HUES48 (cell line): ENCODE measurements at regions not wholly inside any gene's neighbourhood (a gene's known extent, or its start where the extent isn't known, plus 50 kb on each side); places are given as distances from the start of the nearest gene placed in this dataset.

Experiments
- H3K27ac ChIP-seq: one replicate; pipeline ENCODE4 v1.7.0; 2013; ENCODE audit warnings: low read depth, low read length, inconsistent platforms
- H3K27me3 ChIP-seq: 2 replicates; pipeline ENCODE4 v1.6.1; 2013; ENCODE audit warnings: mild to moderate bottlenecking, low read length; ENCODE audit not compliant: control insufficient read depth, insufficient read depth
- H3K36me3 ChIP-seq: 2 replicates; pipeline ENCODE4 v1.6.1; 2013; ENCODE audit warnings: low read length; ENCODE audit not compliant: control insufficient read depth, insufficient read depth
- H3K4me1 ChIP-seq: 2 replicates; pipeline ENCODE4 v1.6.1; 2013; ENCODE audit warnings: mild to moderate bottlenecking, low read length; ENCODE audit not compliant: control insufficient read depth, insufficient read depth
- H3K4me3 ChIP-seq: 2 replicates; pipeline ENCODE4 v1.5.1; 2013; ENCODE audit warnings: mild to moderate bottlenecking, low read depth, low read length
- H3K9ac ChIP-seq: 2 replicates; pipeline ENCODE4 v1.6.1; 2013; ENCODE audit warnings: mild to moderate bottlenecking, low read depth, low read length, moderate library complexity
- H3K9me3 ChIP-seq: 2 replicates; pipeline ENCODE4 v1.6.1; 2013; ENCODE audit warnings: low read length; ENCODE audit not compliant: control insufficient read depth, insufficient read depth

DNA sequence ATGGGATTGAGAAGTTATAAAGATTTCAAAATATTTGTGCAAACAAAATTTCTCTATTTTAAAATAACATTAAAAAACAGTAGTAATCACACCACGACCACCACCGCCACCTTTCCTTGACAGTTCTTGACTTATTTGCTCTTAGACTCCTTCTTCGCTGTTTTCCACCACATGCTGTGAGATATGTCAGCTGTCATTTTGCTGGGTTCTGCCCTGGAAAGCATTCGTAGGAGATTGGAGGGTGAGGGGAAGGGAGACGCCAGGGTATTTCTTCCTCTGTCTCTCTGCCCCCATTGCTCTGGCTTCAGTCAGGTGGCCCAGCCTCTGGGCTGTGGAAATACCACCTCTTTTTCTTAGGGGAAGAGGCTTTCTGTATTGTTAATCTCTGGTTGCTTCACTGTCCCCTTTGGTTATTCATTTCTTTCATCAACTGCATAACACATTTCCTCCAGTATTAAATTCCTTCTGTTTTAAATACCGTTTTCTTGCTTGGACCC lies 186.2 kb downstream of the NEDD1 start:
- H3K4me1 ChIP-seq, result peaks cover 14% of the 10 kb centered on the region
- no peak overlapping the region for H3K4me3 ChIP-seq
- H3K36me3 ChIP-seq, result no peaks in the 10 kb centered on the region
- no peak overlapping the region for H3K27ac ChIP-seq
- no peaks in the 10 kb centered on the region for H3K27me3 ChIP-seq
- no peaks in the 10 kb centered on the region for H3K9me3 ChIP-seq
- no peak overlapping the region for H3K9ac ChIP-seq

DNA sequence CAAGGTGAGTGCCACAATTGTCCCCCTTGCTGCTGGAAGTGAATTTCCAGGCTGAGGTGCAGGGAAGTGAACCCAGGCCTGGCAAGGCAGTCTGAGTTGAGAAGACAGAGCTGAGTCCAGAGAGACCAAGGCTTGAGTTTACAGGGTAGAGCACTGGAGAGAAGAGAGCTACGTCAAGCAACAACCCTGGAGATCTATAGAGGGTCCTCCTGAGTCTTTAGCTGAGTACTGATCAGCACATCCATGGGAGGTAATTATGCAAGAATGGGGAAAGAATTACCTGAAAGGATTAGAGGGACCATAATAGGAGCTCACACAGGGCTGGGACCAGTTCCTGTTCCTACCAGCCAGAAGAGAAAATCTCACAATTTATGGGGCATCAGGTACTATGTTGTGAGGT lies 190.7 kb downstream of the NEDD1 start:
- no peaks in the 10 kb centered on the region for H3K36me3 ChIP-seq
- H3K4me1 ChIP-seq, result peaks cover 14% of the 10 kb centered on the region
- peaks cover 12% of the 10 kb centered on the region; the same call in 1 of the 2 replicates for H3K9me3 ChIP-seq

GRCh38 chr12:97109441-97109840 lies 202.4 kb downstream of the NEDD1 start:
- no peaks in the 10 kb centered on the region for H3K36me3 ChIP-seq
- no peaks in the 10 kb centered on the region for H3K27me3 ChIP-seq
- no peaks in the 10 kb centered on the region for H3K4me1 ChIP-seq
- H3K9ac ChIP-seq, result no peak overlapping the region
- H3K4me3 ChIP-seq, result no peak overlapping the region
- no peak overlapping the region for H3K27ac ChIP-seq
- H3K9me3 ChIP-seq, result no peaks in the 10 kb centered on the region

More for the DNA sequence above, 190.7 kb downstream of the NEDD1 start:
- Histone ChIP-seq H3K27ac (peak overlapping the region; percentile 41), H3K4me3 (no peak overlapping the region), H3K27me3 (no peaks in the 10 kb centered on the region), H3K9ac (no peak overlapping the region)

GRCh38 chr12:97112136-97112535 lies 205.1 kb downstream of the NEDD1 start:
- H3K9ac ChIP-seq, result no peak overlapping the region
- no peak overlapping the region for H3K4me3 ChIP-seq
- no peaks in the 10 kb centered on the region for H3K36me3 ChIP-seq
- no peaks in the 10 kb centered on the region for H3K4me1 ChIP-seq
- H3K27ac ChIP-seq, result no peak overlapping the region
- no peaks in the 10 kb centered on the region for H3K27me3 ChIP-seq
- no peaks in the 10 kb centered on the region for H3K9me3 ChIP-seq

- Histone ChIP-seq H3K4me3 (no peak overlapping the region), H3K36me3 (no peaks in the 10 kb centered on the region), H3K4me1 (no peaks in the 10 kb centered on the region; the same call in 1 of the 2 replicates), H3K9me3 (no peaks in the 10 kb centered on the region), H3K27me3 (no peaks in the 10 kb centered on the region), H3K9ac (no peak overlapping the region), H3K27ac (no peak overlapping the region)
Observed at GRCh38 chr12:97118796-97119375, 211.8 kb downstream of the NEDD1 start.

- H3K36me3 ChIP-seq, result no peaks in the 10 kb centered on the region
- no peaks in the 10 kb centered on the region for H3K27me3 ChIP-seq
- no peak overlapping the region for H3K9ac ChIP-seq
- H3K4me3 ChIP-seq, result no peak overlapping the region
- H3K27ac ChIP-seq, result peak overlapping the region; percentile 49
- peaks cover 19% of the 10 kb centered on the region for H3K4me1 ChIP-seq
- H3K9me3 ChIP-seq, result peaks cover 14% of the 10 kb centered on the region
Observed at GRCh38 chr12:97127061-97127460, 220.0 kb downstream of the NEDD1 start.

DNA sequence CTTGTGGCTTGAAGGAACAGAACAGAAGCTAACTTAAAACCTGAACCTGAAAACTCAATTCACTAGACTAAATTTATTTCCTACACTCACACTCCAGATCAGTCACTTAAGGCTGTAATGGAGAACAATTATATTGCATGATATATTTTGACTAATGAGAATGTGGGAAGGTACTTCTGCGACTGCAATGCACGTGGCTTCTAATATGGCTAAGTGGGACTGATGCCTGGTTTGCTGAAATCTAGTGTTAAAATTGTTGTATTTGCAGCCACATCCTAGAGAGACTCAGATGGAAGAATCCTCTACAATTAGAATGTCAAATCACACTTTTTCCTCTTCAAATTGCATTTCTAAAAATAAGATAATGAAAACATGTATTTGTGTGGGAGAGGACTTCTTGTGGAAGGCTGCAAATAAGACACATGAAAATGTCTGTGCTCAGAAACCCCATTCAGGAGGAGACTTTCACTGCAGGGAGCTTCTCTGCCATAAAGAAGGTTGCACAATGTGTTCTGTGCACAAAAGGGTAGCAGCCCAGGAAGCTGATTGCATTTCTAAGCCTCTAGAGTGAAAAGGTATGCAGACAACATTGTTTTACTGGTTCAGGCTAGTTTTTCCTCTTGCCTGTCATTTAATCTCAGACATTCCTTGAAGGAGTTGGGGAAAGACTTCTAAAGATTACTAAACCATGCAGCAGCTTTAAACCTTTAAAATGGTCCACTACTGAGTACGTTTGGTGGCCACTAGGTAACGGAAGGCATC lies 224.3 kb downstream of the NEDD1 start:
- Histone ChIP-seq H3K27me3 (no peaks in the 10 kb centered on the region), H3K9me3 (peaks cover 14% of the 10 kb centered on the region), H3K36me3 (no peaks in the 10 kb centered on the region), H3K27ac (peak overlapping the region; percentile 97), H3K4me1 (peaks cover 38% of the 10 kb centered on the region), H3K4me3 (peak overlapping the region; percentile 45), H3K9ac (peak overlapping the region; percentile 45)

DNA sequence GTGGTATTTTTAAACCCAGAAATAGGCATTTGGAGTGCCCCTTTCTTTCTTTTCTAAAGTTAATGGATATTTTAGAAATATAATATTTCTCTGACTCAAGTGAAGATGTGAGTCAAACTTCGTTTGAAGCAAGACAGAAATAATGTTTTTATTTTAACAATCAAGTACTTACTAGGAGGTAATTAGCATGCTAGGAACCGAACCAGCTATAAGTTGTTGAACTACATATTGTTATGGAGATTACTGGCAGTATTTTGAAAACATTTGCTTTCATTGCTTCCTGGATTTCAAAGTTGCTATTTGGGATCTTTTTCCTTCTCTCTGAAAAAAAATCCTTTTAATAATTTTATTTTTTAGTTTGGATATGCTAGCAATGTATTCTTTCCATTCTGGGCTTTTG lies 225.2 kb downstream of the NEDD1 start:
- H3K27ac ChIP-seq, result peak overlapping the region; percentile 97
- peak overlapping the region; percentile 45 for H3K4me3 ChIP-seq
- peaks cover 42% of the 10 kb centered on the region for H3K4me1 ChIP-seq
- H3K9me3 ChIP-seq, result peaks cover 14% of the 10 kb centered on the region
- H3K36me3 ChIP-seq, result no peaks in the 10 kb centered on the region
- H3K27me3 ChIP-seq, result no peaks in the 10 kb centered on the region
- peak overlapping the region; percentile 45 for H3K9ac ChIP-seq

GRCh38 chr12:97134495-97134894 lies 227.4 kb downstream of the NEDD1 start:
- Histone ChIP-seq H3K27ac (no peak overlapping the region), H3K27me3 (no peaks in the 10 kb centered on the region), H3K9me3 (peaks cover 4% of the 10 kb centered on the region), H3K36me3 (no peaks in the 10 kb centered on the region), H3K4me1 (peaks cover 43% of the 10 kb centered on the region), H3K9ac (no peak overlapping the region), H3K4me3 (no peak overlapping the region)

DNA sequence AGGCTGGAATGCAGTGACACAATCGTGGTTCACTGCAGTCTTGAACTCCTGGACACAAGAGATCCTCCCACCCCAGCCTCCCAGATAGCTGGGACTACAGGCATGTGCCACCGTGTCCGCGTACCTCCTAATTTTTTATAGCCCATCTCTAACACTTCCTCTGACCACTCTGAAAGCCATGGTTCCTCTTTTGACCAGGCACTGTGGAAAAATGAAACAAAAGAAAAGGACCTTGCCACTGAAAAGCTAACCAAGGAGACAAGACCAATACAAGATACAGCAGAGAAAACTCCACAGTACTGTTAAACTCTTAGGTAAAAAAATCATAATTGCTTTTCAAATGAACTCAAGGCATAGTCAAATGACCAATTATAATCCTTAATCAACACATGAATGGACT lies 233.3 kb downstream of the NEDD1 start:
- Histone ChIP-seq H3K36me3 (no peaks in the 10 kb centered on the region), H3K4me3 (no peak overlapping the region), H3K4me1 (peaks cover 8% of the 10 kb centered on the region; the same call in 1 of the 2 replicates), H3K27ac (no peak overlapping the region), H3K9ac (no peak overlapping the region), H3K27me3 (no peaks in the 10 kb centered on the region), H3K9me3 (no peaks in the 10 kb centered on the region)

GRCh38 chr12:97142737-97143410 lies 235.8 kb downstream of the NEDD1 start:
- Histone ChIP-seq H3K27ac (no peak overlapping the region), H3K9ac (no peak overlapping the region; the same call in 1 of the 2 replicates), H3K4me3 (no peak overlapping the region), H3K4me1 (peaks cover 7% of the 10 kb centered on the region; the same call in 1 of the 2 replicates), H3K9me3 (no peaks in the 10 kb centered on the region), H3K36me3 (no peaks in the 10 kb centered on the region), H3K27me3 (no peaks in the 10 kb centered on the region)
